OCI-LY7 (cell line): ENCODE measurements at regions not wholly inside any gene's neighbourhood (a gene's known extent, or its start where the extent isn't known, plus 50 kb on each side); places are given as distances from the start of the nearest gene placed in this dataset.

Experiments
- CTCF ChIP-seq: fragments of 200-600 bp; sonication (generic); conservative IDR thresholded peaks from 2 replicates; pipeline ENCODE4 v1.5.1; 2014; ENCODE audit warnings: mild to moderate bottlenecking, antibody characterized with exemption, low read length, moderate library complexity, mixed read lengths
- EZH2phosphoT487 ChIP-seq: fragments of 200-600 bp; sonication (generic); IDR thresholded peaks from 2 replicates; pipeline ENCODE4 v1.6.1; 2018; ENCODE audit warnings: low read depth, borderline replicate concordance, mild to moderate bottlenecking, mixed run types, antibody characterized with exemption, low read length, moderate library complexity, mixed read lengths

- no peak for TF ChIP-seq CTCF
- TF ChIP-seq EZH2phosphoT487 = no peak
These were observed 189.9 kb upstream of the PRSS58 start for GRCh38 chr7:142447762-142448161.
